ENCODE measurements at regions not wholly inside any gene's neighbourhood (a gene's known extent, or its start where the extent isn't known, plus 50 kb on each side); places are given as distances from the start of the nearest gene placed in this dataset.
A peak's percentile ranks its signal among the peaks of the same experiment; 100 is the strongest.

GRCh38 chr12:19844224-19844623, 404.9 kb downstream of the AEBP2 start:
- WGBS, 2 donors = 87 to 93% methylated on average over 1 of the region's 1 CpG
- no peak for DNase-seq
- no peaks in the 10 kb centered on the region for H3K9me3 ChIP-seq
- no peaks in the 10 kb centered on the region for H3K36me3 ChIP-seq
- TF ChIP-seq CTCF (IDR thresholded peaks at IDR 0.05) (no peak), POLR2A (IDR thresholded peaks at IDR 0.05) (no peak)
- H3K4me1 ChIP-seq = peaks cover 0 to 14% (median 7%) of the 10 kb centered on the region in 3 donors
- H3K27me3 ChIP-seq = no peaks in the 10 kb centered on the region
- intact Hi-C loops (cut with DNase I) = no loop called here
- H3K27ac ChIP-seq = no peak overlapping the region
- H3K4me3 ChIP-seq = no peak overlapping the region

- TF ChIP-seq POLR2A (IDR thresholded peaks at IDR 0.05) (no peak), CTCF (IDR thresholded peaks at IDR 0.05) (no peak)
- DNase-seq = no peak
- no peaks in the 10 kb centered on the region for H3K36me3 ChIP-seq
- no peak overlapping the region for H3K4me3 ChIP-seq
- 14 to 41% methylated on average over 3 of the region's 3 CpGs for WGBS, 2 donors
- intact Hi-C loops (cut with DNase I) = no loop called here
- H3K4me1 ChIP-seq = peaks cover 0 to 29% (median 7%) of the 10 kb centered on the region in 3 donors
- peak overlapping the region in 3 of 4 donors; percentile 48 to 77 (median 52) for H3K27ac ChIP-seq
- H3K27me3 ChIP-seq = no peaks in the 10 kb centered on the region
- H3K9me3 ChIP-seq = no peaks in the 10 kb centered on the region
These were observed 407.3 kb downstream of the AEBP2 start for GRCh38 chr12:19846574-19846973.

GRCh38 chr12:19847294-19848059, 408.2 kb downstream of the AEBP2 start:
- WGBS, 2 donors = 37 to 48% methylated on average over 10 to 11 of the region's 11 CpGs
- Histone ChIP-seq H3K27me3 (no peaks in the 10 kb centered on the region), H3K36me3 (no peaks in the 10 kb centered on the region), H3K9me3 (no peaks in the 10 kb centered on the region), H3K4me1 (peaks cover 0 to 29% (median 7%) of the 10 kb centered on the region in 3 donors), H3K27ac (peak overlapping the region in 3 of 4 donors; percentile 48 to 77 (median 52)), H3K4me3 (peak overlapping the region in 1 of 4 donors; percentile 29)
- TF ChIP-seq POLR2A (IDR thresholded peaks at IDR 0.05) = no peak
- no peak for TF ChIP-seq CTCF (IDR thresholded peaks at IDR 0.05)
- no peak for DNase-seq
- intact Hi-C loops (cut with DNase I) = no loop called here

GRCh38 chr12:19848421-19848820, 409.1 kb downstream of the AEBP2 start:
- no peaks in the 10 kb centered on the region for H3K36me3 ChIP-seq
- intact Hi-C loops (cut with DNase I) = no loop called here
- TF ChIP-seq POLR2A (IDR thresholded peaks at IDR 0.05) (no peak), CTCF (IDR thresholded peaks at IDR 0.05) (no peak)
- H3K9me3 ChIP-seq = no peaks in the 10 kb centered on the region
- no peak overlapping the region for H3K27ac ChIP-seq
- WGBS, 2 donors = 93 to 100% methylated on average over 2 of the region's 2 CpGs
- H3K27me3 ChIP-seq = no peaks in the 10 kb centered on the region
- H3K4me1 ChIP-seq = peaks cover 0 to 29% (median 7%) of the 10 kb centered on the region in 3 donors
- H3K4me3 ChIP-seq = no peak overlapping the region
- no peak for DNase-seq

- TF ChIP-seq POLR2A (IDR thresholded peaks at IDR 0.05) (no peak), CTCF (IDR thresholded peaks at IDR 0.05) (no peak)
- peaks cover 0 to 29% (median 7%) of the 10 kb centered on the region in 3 donors for H3K4me1 ChIP-seq
- DNase-seq = no peak
- intact Hi-C loops (cut with DNase I) = no loop called here
- no peaks in the 10 kb centered on the region for H3K36me3 ChIP-seq
- H3K27me3 ChIP-seq = no peaks in the 10 kb centered on the region
- no peak overlapping the region for H3K27ac ChIP-seq
- no peak overlapping the region for H3K4me3 ChIP-seq
- WGBS, 2 donors = 67 to 85% methylated on average over 2 of the region's 2 CpGs
- no peaks in the 10 kb centered on the region for H3K9me3 ChIP-seq
These were observed 409.9 kb downstream of the AEBP2 start for GRCh38 chr12:19849208-19849607.
